Tibial artery (tissue), 4 donors: ENCODE measurements at regions not wholly inside any gene's neighbourhood (a gene's known extent, or its start where the extent isn't known, plus 50 kb on each side); places are given as distances from the start of the nearest gene placed in this dataset.

ENCODE experiments used
- DNase-seq, 2 donors: peaks; one replicate each; pipeline ENCODE4 v3.0.0-alpha.2; 2019
- H3K27ac ChIP-seq, 2 donors: fragments of 200-600 bp; sonication (generic) in 1 of 2; 1 replicate in 1 of 2; 2 replicates in 1 of 2; pipeline ENCODE4 v1.5.1; 2018 to 2019; ENCODE audit warnings: mild to moderate bottlenecking in 1 of 2
- H3K27me3 ChIP-seq, 2 donors: fragments of 200-600 bp; sonication (generic) in 1 of 2; one replicate each; pipeline versions ENCODE4 v1.5.1 to v1.6.0; 2016 to 2019
- H3K36me3 ChIP-seq, 3 donors: fragments of 200-600 bp; sonication (generic) in 2 of 3; one replicate each; pipeline ENCODE4 v1.5.1; 2016 to 2019; ENCODE audit warnings: mild to moderate bottlenecking in 2 of 3
- H3K4me1 ChIP-seq, 4 donors: fragments of 200-600 bp; sonication (generic) in 2 of 4; 1 replicate in 3 of 4; 2 replicates in 1 of 4; pipeline ENCODE4 v1.5.1; 2016 to 2019
- H3K4me3 ChIP-seq, 2 donors: fragments of 200-600 bp; sonication (generic) in 1 of 2; 1 replicate in 1 of 2; 2 replicates in 1 of 2; pipeline ENCODE4 v1.5.1; 2018 to 2019; ENCODE audit warnings: mild to moderate bottlenecking in 2 of 2
- H3K9me3 ChIP-seq, 3 donors: fragments of 200-600 bp; sonication (generic) in 1 of 3; one replicate each; pipeline ENCODE4 v1.5.1; 2016 to 2019
- CTCF ChIP-seq, 2 experiments: fragments of 200-600 bp in 1 of 2; fragments of 450-650 bp in 1 of 2; IDR thresholded peaks; one replicate each; pipeline ENCODE4 v1.5.1; 2017 to 2019; ENCODE audit warnings: antibody characterized with exemption in 2 of 2, mild to moderate bottlenecking in 1 of 2, moderate library complexity in 1 of 2
- intact Hi-C: fragments of 100-400 bp; cut with DNase I; formaldehyde crosslinking; loops from one replicate; pipeline ENCODE4 v1.15.0; 2023; ENCODE audit warnings: low total_unique reads

GRCh38 chr12:3994500-3994899, 121.3 kb upstream of the PARP11 start:
- no peak overlapping the region for H3K4me3 ChIP-seq
- intact Hi-C loops: loop anchor here (10.0 kb wide), 1 partner anchor 110 kb away; no protein-coding TSS in a partner anchor
- H3K4me1 ChIP-seq: peaks cover 0 to 3% (median 0%) of the 10 kb centered on the region in 4 donors
- no peaks in the 10 kb centered on the region for H3K36me3 ChIP-seq
- no peak for TF ChIP-seq CTCF (IDR thresholded peaks at IDR 0.05)
- peaks cover 0 to 31% of the 10 kb centered on the region in 2 donors for H3K27me3 ChIP-seq
- no peak overlapping the region for H3K27ac ChIP-seq
- H3K9me3 ChIP-seq: no peaks in the 10 kb centered on the region
- no peak for DNase-seq

GRCh38 chr12:3992945-3993344, 119.7 kb upstream of the PARP11 start:
- H3K36me3 ChIP-seq: no peaks in the 10 kb centered on the region
- peaks cover 0 to 3% (median 0%) of the 10 kb centered on the region in 4 donors for H3K4me1 ChIP-seq
- H3K27ac ChIP-seq: no peak overlapping the region
- no peak overlapping the region for H3K4me3 ChIP-seq
- no peak for DNase-seq
- peaks cover 0 to 26% of the 10 kb centered on the region in 2 donors for H3K27me3 ChIP-seq
- no peak for TF ChIP-seq CTCF (IDR thresholded peaks at IDR 0.05)
- intact Hi-C loops: loop anchor here (10.0 kb wide), 1 partner anchor 108 kb away; no protein-coding TSS in a partner anchor
- H3K9me3 ChIP-seq: no peaks in the 10 kb centered on the region

- Histone ChIP-seq H3K27ac (no peak overlapping the region), H3K4me3 (no peak overlapping the region), H3K9me3 (no peaks in the 10 kb centered on the region), H3K36me3 (no peaks in the 10 kb centered on the region), H3K4me1 (peaks cover 0 to 3% (median 0%) of the 10 kb centered on the region in 4 donors), H3K27me3 (peaks cover 0 to 24% of the 10 kb centered on the region in 2 donors)
- intact Hi-C loops: loop anchor here (10.0 kb wide), 1 partner anchor 107 kb away; no protein-coding TSS in a partner anchor
- no peak for TF ChIP-seq CTCF (IDR thresholded peaks at IDR 0.05)
- DNase-seq: no peak
Observed at GRCh38 chr12:3991798-3992580, 118.8 kb upstream of the PARP11 start.

- intact Hi-C loops: loop anchor here (10.0 kb wide), 1 partner anchor 106 kb away; no protein-coding TSS in a partner anchor
- H3K4me3 ChIP-seq: no peak overlapping the region
- H3K27me3 ChIP-seq: peaks cover 0 to 24% of the 10 kb centered on the region in 2 donors
- no peak overlapping the region for H3K27ac ChIP-seq
- no peaks in the 10 kb centered on the region for H3K4me1 ChIP-seq
- H3K36me3 ChIP-seq: no peaks in the 10 kb centered on the region
- DNase-seq: no peak
- H3K9me3 ChIP-seq: no peaks in the 10 kb centered on the region
- no peak for TF ChIP-seq CTCF (IDR thresholded peaks at IDR 0.05)
Observed at GRCh38 chr12:3990501-3991280, 117.5 kb upstream of the PARP11 start.

GRCh38 chr12:3989218-3989550, 116.0 kb upstream of the PARP11 start:
- Histone ChIP-seq H3K27ac (no peak overlapping the region), H3K4me3 (no peak overlapping the region), H3K27me3 (peaks cover 0 to 24% of the 10 kb centered on the region in 2 donors), H3K9me3 (no peaks in the 10 kb centered on the region), H3K36me3 (no peaks in the 10 kb centered on the region), H3K4me1 (no peaks in the 10 kb centered on the region)
- intact Hi-C loops: no loop called here
- TF ChIP-seq CTCF (IDR thresholded peaks at IDR 0.05): no peak
- no peak for DNase-seq
